Smooth muscle cell (in vitro differentiated cells): ENCODE measurements at regions not wholly inside any gene's neighbourhood (a gene's known extent, or its start where the extent isn't known, plus 50 kb on each side); places are given as distances from the start of the nearest gene placed in this dataset.

Experiments used
- DNase-seq: peaks from one replicate; lab custom pipeline; 2025; ENCODE audit not compliant: unreplicated experiment; lab: John Stamatoyannopoulos, UW
- H2AFZ ChIP-seq: fragments of 200-600 bp; sonication (generic); 2 replicates; pipeline ENCODE4 v1.6.0; 2016; ENCODE audit warnings: antibody characterized with exemption, low read depth, mild to moderate bottlenecking
- H3F3A ChIP-seq: fragments of 200-600 bp; sonication (generic); 2 replicates; pipeline ENCODE4 v1.6.0; 2017; ENCODE audit warnings: antibody characterized with exemption, low read depth
- H3K27ac ChIP-seq: fragments of 200-600 bp; sonication (generic); 2 replicates; pipeline ENCODE4 v1.5.1; 2016; ENCODE audit warnings: low read depth, mild to moderate bottlenecking
- H3K27me3 ChIP-seq: fragments of 200-600 bp; sonication (generic); 2 replicates; pipeline ENCODE4 v1.6.1; 2016; ENCODE audit warnings: low read depth, mild to moderate bottlenecking
- H3K36me3 ChIP-seq: fragments of 200-600 bp; sonication (generic); 2 replicates; pipeline ENCODE4 v1.5.1; 2016; ENCODE audit warnings: low read depth
- H3K4me1 ChIP-seq: fragments of 200-600 bp; sonication (generic); 2 replicates; pipeline ENCODE4 v1.5.1; 2016; ENCODE audit warnings: low read depth
- H3K4me2 ChIP-seq: fragments of 200-600 bp; sonication (generic); 2 replicates; pipeline ENCODE4 v1.6.0; 2016; ENCODE audit warnings: mild to moderate bottlenecking
- H3K4me3 ChIP-seq: fragments of 200-600 bp; sonication (generic); 2 replicates; pipeline ENCODE4 v1.5.1; 2016; ENCODE audit warnings: mild to moderate bottlenecking
- H3K79me2 ChIP-seq: fragments of 200-600 bp; sonication (generic); 2 replicates; pipeline ENCODE4 v1.6.0; 2016; ENCODE audit warnings: low read depth, mild to moderate bottlenecking
- H3K9ac ChIP-seq: fragments of 200-600 bp; sonication (generic); 2 replicates; pipeline ENCODE4 v1.6.0; 2016; ENCODE audit warnings: low read depth
- H3K9me3 ChIP-seq: fragments of 200-600 bp; sonication (generic); replicated peaks from 2 replicates; pipeline ENCODE4 v1.5.1; 2016; ENCODE audit warnings: low read depth
- H4K20me1 ChIP-seq: fragments of 200-600 bp; sonication (generic); 2 replicates; pipeline ENCODE4 v1.6.0; 2016; ENCODE audit warnings: low read depth
- CTCF ChIP-seq: fragments of 200-600 bp; sonication (generic); IDR thresholded peaks from 2 replicates; pipeline ENCODE4 v1.5.1; 2017; ENCODE audit warnings: borderline replicate concordance, mild to moderate bottlenecking, antibody characterized with exemption; ENCODE audit not compliant: insufficient read depth, poor library complexity, severe bottlenecking
- WGBS: methylation state at CpG from one replicate; pipeline ENCODE4 v1.1.7; 2016; ENCODE audit warnings: low lambda C conversion rate; 5-methylcytosine and 5-hydroxymethylcytosine counted together

- DNase-seq, result no peak
- Histone ChIP-seq H3K27me3 (no peaks in the 10 kb centered on the region), H3K27ac (peak overlapping the region; percentile 74), H3K4me2 (peak overlapping the region; percentile 53), H3F3A (no peaks in the 10 kb centered on the region), H4K20me1 (no peaks in the 10 kb centered on the region), H3K9me3 (no peaks in the 10 kb centered on the region), H3K9ac (peak overlapping the region; percentile 16), H3K4me1 (no peaks in the 10 kb centered on the region), H3K4me3 (no peak overlapping the region), H3K36me3 (no peaks in the 10 kb centered on the region), H3K79me2 (no peaks in the 10 kb centered on the region), H2AFZ (peak overlapping the region; percentile 18)
- WGBS, result 40% methylated on average over 7 of the region's 7 CpGs
- TF ChIP-seq CTCF, result no peak
Measured at GRCh38 chr1:87799451-87799850, 470.8 kb downstream of the LMO4 start.

- Histone ChIP-seq H3K27ac (peak overlapping the region; percentile 74), H3K4me3 (no peak overlapping the region), H2AFZ (peak overlapping the region; percentile 18), H3K9me3 (no peaks in the 10 kb centered on the region), H3K9ac (peak overlapping the region; percentile 18), H3F3A (peaks cover 5% of the 10 kb centered on the region), H4K20me1 (no peaks in the 10 kb centered on the region), H3K36me3 (no peaks in the 10 kb centered on the region), H3K4me2 (peak overlapping the region; percentile 53), H3K79me2 (no peaks in the 10 kb centered on the region), H3K4me1 (no peaks in the 10 kb centered on the region), H3K27me3 (no peaks in the 10 kb centered on the region)
- DNase-seq, result no peak
- no peak for TF ChIP-seq CTCF
Measured at GRCh38 chr1:87800006-87800405, 471.3 kb downstream of the LMO4 start.

DNA sequence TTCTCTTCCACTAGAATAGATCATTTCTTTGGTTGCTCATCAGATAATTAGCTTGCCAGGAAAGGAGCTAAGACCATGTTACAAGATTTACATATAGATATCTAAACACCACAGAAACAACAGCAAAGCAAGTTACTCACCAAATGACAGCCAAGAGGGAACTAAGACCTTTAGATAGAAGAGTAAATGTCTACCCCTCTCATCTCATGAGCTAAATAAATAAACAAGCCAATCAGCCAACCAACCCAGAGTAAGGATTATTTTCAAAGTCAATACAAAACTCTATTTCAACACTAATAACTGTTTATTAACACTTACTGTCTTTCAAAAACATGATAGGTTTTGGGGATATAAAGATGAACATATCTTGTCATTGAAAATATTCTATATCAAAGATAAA is 474.7 kb downstream of the LMO4 start:
- no peak overlapping the region for H3K27ac ChIP-seq
- no peaks in the 10 kb centered on the region for H4K20me1 ChIP-seq
- H2AFZ ChIP-seq, result no peak overlapping the region
- no peak overlapping the region for H3K9ac ChIP-seq
- no peak overlapping the region for H3K4me2 ChIP-seq
- no peaks in the 10 kb centered on the region for H3K27me3 ChIP-seq
- H3K36me3 ChIP-seq, result no peaks in the 10 kb centered on the region
- H3F3A ChIP-seq, result peaks cover 12% of the 10 kb centered on the region
- TF ChIP-seq CTCF, result no peak
- H3K79me2 ChIP-seq, result no peaks in the 10 kb centered on the region
- H3K4me3 ChIP-seq, result no peak overlapping the region
- no peak for DNase-seq
- peaks cover 11% of the 10 kb centered on the region for H3K4me1 ChIP-seq
- H3K9me3 ChIP-seq, result no peaks in the 10 kb centered on the region

DNA sequence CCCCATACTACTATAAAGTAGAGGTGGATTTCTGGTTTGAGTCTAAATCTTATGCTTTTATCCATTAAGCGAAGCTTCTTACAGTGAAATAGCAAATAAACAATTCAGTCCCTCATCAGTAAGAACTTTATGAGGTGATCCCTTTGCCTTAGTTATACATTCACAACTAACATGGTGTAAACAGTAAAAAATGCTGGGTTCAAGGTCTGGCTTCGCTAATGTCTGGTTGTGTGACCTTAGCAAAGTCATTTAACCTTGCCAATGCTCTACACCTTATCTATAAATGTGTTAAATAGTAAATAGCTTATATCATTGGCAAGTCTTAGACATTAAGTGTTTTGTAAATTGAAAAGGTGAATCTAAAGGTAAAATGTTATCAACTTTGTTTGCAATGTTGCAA is 475.4 kb downstream of the LMO4 start:
- Histone ChIP-seq H2AFZ (no peak overlapping the region), H3K4me3 (no peak overlapping the region), H3K4me2 (no peak overlapping the region), H3K9me3 (no peaks in the 10 kb centered on the region), H3K9ac (no peak overlapping the region), H3K27ac (no peak overlapping the region), H3F3A (peaks cover 12% of the 10 kb centered on the region), H3K27me3 (no peaks in the 10 kb centered on the region), H3K79me2 (no peaks in the 10 kb centered on the region), H3K4me1 (peaks cover 11% of the 10 kb centered on the region), H4K20me1 (no peaks in the 10 kb centered on the region), H3K36me3 (no peaks in the 10 kb centered on the region)
- WGBS, result 97% methylated on average over 2 of the region's 2 CpGs
- no peak for TF ChIP-seq CTCF
- DNase-seq, result no peak
